ENCODE measurements at regions not wholly inside any gene's neighbourhood (a gene's known extent, or its start where the extent isn't known, plus 50 kb on each side); places are given as distances from the start of the nearest gene placed in this dataset.

GRCh38 chr14:23785208-23785607 lies 149.0 kb downstream of the DHRS2 start:
- no peaks in the 10 kb centered on the region for H3K4me1 ChIP-seq (ENCODE audit: control insufficient read depth in 4 of 4, insufficient read depth in 4 of 4, low read length in 3 of 4)
- H3K9me3 ChIP-seq (ENCODE audit: control insufficient read depth in 4 of 4, low read length in 3 of 4), result peaks cover 0 to 5% (median 0%) of the 10 kb centered on the region in 4 donors
- H3K4me3 ChIP-seq (ENCODE audit: low read depth in 1 of 3, low read length in 3 of 3), result no peak overlapping the region
- no peak for TF ChIP-seq FOXA2 (IDR thresholded peaks at IDR 0.05)
- TF ChIP-seq RAD21 (IDR thresholded peaks at IDR 0.05), result no peak
- TF ChIP-seq NR2F2 (IDR thresholded peaks at IDR 0.05), result no peak
- no peak for TF ChIP-seq HNF4A (conservative IDR thresholded peaks at IDR 0.05)
- TF ChIP-seq SP1 (IDR thresholded peaks at IDR 0.05), result no peak
- no peak for TF ChIP-seq CTCF (IDR thresholded peaks at IDR 0.05; ENCODE audit: low read depth, low read length, missing input control)
- no peak for TF ChIP-seq JUND (IDR thresholded peaks at IDR 0.05)
- TF ChIP-seq RXRA (IDR thresholded peaks at IDR 0.05), result no peak
- no peak for TF ChIP-seq MAX (IDR thresholded peaks at IDR 0.05)
- TF ChIP-seq ZBTB33 (IDR thresholded peaks at IDR 0.05), result no peak
- no peak for TF ChIP-seq FOXA1 (IDR thresholded peaks at IDR 0.05)
- no peak for TF ChIP-seq ATF3 (IDR thresholded peaks at IDR 0.05)
- TF ChIP-seq REST (IDR thresholded peaks at IDR 0.05), result no peak
- WGBS, result 93% methylated on average over 1 of the region's 1 CpG
- H3K27me3 ChIP-seq (ENCODE audit: control insufficient read depth in 4 of 4, insufficient read depth in 4 of 4, low read length in 3 of 4), result no peaks in the 10 kb centered on the region
- H3K27ac ChIP-seq (ENCODE audit: low read depth in 1 of 2, low read length in 2 of 2), result no peak overlapping the region
- no peak overlapping the region for H3K9ac ChIP-seq (ENCODE audit: low read depth in 1 of 2, low read length in 2 of 2)
- no peaks in the 10 kb centered on the region for H3K36me3 ChIP-seq (ENCODE audit: control insufficient read depth in 4 of 4, insufficient read depth in 3 of 4, low read depth in 1 of 4, low read length in 3 of 4)
- DNase-seq (ENCODE audit: low spot score), result no peak

GRCh38 chr14:23787436-23787835 lies 151.3 kb downstream of the DHRS2 start:
- no peaks in the 10 kb centered on the region for H3K36me3 ChIP-seq (ENCODE audit: control insufficient read depth in 4 of 4, insufficient read depth in 3 of 4, low read depth in 1 of 4, low read length in 3 of 4)
- 70% methylated on average over 1 of the region's 1 CpG for WGBS
- no peak for TF ChIP-seq EGR1 (IDR thresholded peaks at IDR 0.05; ENCODE audit: low read depth in 2 of 2)
- no peak for TF ChIP-seq ATF3 (IDR thresholded peaks at IDR 0.05)
- TF ChIP-seq RXRA (IDR thresholded peaks at IDR 0.05), result no peak
- no peak for TF ChIP-seq MAX (IDR thresholded peaks at IDR 0.05)
- no peak for TF ChIP-seq SP1 (IDR thresholded peaks at IDR 0.05)
- TF ChIP-seq GABPA (IDR thresholded peaks at IDR 0.05 in 1 of 2, conservative IDR thresholded peaks at IDR 0.05 in 1 of 2), result no peak
- TF ChIP-seq HNF4A (conservative IDR thresholded peaks at IDR 0.05), result no peak
- no peak for TF ChIP-seq TAF1 (conservative IDR thresholded peaks at IDR 0.05)
- TF ChIP-seq YY1 (IDR thresholded peaks at IDR 0.05), result no peak
- TF ChIP-seq FOXA2 (IDR thresholded peaks at IDR 0.05), result no peak
- no peak for TF ChIP-seq FOXA1 (IDR thresholded peaks at IDR 0.05)
- TF ChIP-seq RAD21 (IDR thresholded peaks at IDR 0.05), result no peak
- H3K4me3 ChIP-seq (ENCODE audit: low read depth in 1 of 3, low read length in 3 of 3), result no peak overlapping the region
- no peaks in the 10 kb centered on the region for H3K27me3 ChIP-seq (ENCODE audit: control insufficient read depth in 4 of 4, insufficient read depth in 4 of 4, low read length in 3 of 4)
- H3K9ac ChIP-seq (ENCODE audit: low read depth in 1 of 2, low read length in 2 of 2), result no peak overlapping the region
- H3K9me3 ChIP-seq (ENCODE audit: control insufficient read depth in 4 of 4, low read length in 3 of 4), result peaks cover 0 to 5% (median 0%) of the 10 kb centered on the region in 4 donors
- no peak for DNase-seq (ENCODE audit: low spot score)
- no peaks in the 10 kb centered on the region for H3K4me1 ChIP-seq (ENCODE audit: control insufficient read depth in 4 of 4, insufficient read depth in 4 of 4, low read length in 3 of 4)
- H3K27ac ChIP-seq (ENCODE audit: low read depth in 1 of 2, low read length in 2 of 2), result no peak overlapping the region

Data from liver (tissue), 8 donors.